ENCODE measurements at regions not wholly inside any gene's neighbourhood (a gene's known extent, or its start where the extent isn't known, plus 50 kb on each side); places are given as distances from the start of the nearest gene placed in this dataset.

DNA sequence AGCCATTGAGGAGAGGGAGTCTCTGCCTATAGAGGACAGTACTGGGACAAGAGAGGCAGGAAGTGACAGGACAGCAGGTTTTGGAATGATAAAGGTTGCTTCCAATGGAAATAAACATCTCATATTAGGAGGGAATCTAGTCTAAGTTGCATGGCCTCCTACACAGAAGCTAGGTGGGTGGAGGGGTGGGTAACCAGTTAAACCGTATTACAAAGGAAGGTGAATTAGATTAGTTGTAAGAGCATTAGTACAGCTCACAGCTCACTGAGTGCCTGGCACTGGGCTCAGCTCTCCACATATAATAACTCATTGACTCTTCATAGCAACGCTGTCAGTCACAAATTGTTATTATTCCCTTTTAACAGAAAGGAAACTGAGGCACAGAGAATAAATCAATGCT lies 468.1 kb downstream of the PTPRU start:
- H3K27me3 ChIP-seq (replicated peaks; ENCODE audit: control insufficient read depth, insufficient read depth, low read length): no peaks in the 10 kb centered on the region
- intact Hi-C loops (cut with micrococcal nuclease; ENCODE audit: unreplicated experiment): no loop called here
- Mint-ChIP-seq H3K27ac (ENCODE audit: unreplicated experiment) (no peak overlapping the region), H3K36me3 (ENCODE audit: insufficient read depth, unreplicated experiment) (no peaks in the 10 kb centered on the region), H3K9me3 (ENCODE audit: unreplicated experiment) (no peaks in the 10 kb centered on the region), H3K4me3 (ENCODE audit: unreplicated experiment) (no peak overlapping the region), H3K4me1 (ENCODE audit: low read depth, unreplicated experiment) (no peaks in the 10 kb centered on the region), H3K27me3 (ENCODE audit: insufficient read depth, unreplicated experiment) (peaks cover 10% of the 10 kb centered on the region)
- ChIA-PET CTCF (no interaction called here), POLR2A (no interaction called here)
- H3K4me3 ChIP-seq (ENCODE audit: low read depth, low read length): no peak overlapping the region
- no peaks in the 10 kb centered on the region for H3K9me3 ChIP-seq
- DNase-seq: no peak
- no peak for TF ChIP-seq CTCF (IDR thresholded peaks at IDR 0.05; ENCODE audit: insufficient read depth in 1 of 2, low read depth in 1 of 2, low read length in 1 of 2, severe bottlenecking in 1 of 2, unreplicated experiment in 1 of 2)
- BruUV-seq (replicated peaks): no TSS peak
- H3K4me1 ChIP-seq: no peaks in the 10 kb centered on the region
- no peaks in the 10 kb centered on the region for H3K36me3 ChIP-seq (ENCODE audit: control insufficient read depth, insufficient read depth, low read length)

- Mint-ChIP-seq H3K9me3 (ENCODE audit: unreplicated experiment) (no peaks in the 10 kb centered on the region), H3K27me3 (ENCODE audit: insufficient read depth, unreplicated experiment) (peaks cover 13% of the 10 kb centered on the region), H3K27ac (ENCODE audit: unreplicated experiment) (no peak overlapping the region), H3K4me3 (ENCODE audit: unreplicated experiment) (no peak overlapping the region), H3K4me1 (ENCODE audit: low read depth, unreplicated experiment) (no peaks in the 10 kb centered on the region), H3K36me3 (ENCODE audit: insufficient read depth, unreplicated experiment) (no peaks in the 10 kb centered on the region)
- no peaks in the 10 kb centered on the region for H3K36me3 ChIP-seq (ENCODE audit: control insufficient read depth, insufficient read depth, low read length)
- no peaks in the 10 kb centered on the region for H3K27me3 ChIP-seq (replicated peaks; ENCODE audit: control insufficient read depth, insufficient read depth, low read length)
- CTCF ChIA-PET: no interaction called here
- H3K4me1 ChIP-seq: no peaks in the 10 kb centered on the region
- BruUV-seq (replicated peaks): no TSS peak
- peak in 1 of 2 experiments; percentile 14 for DNase-seq
- peak; percentile 41 to 55 for TF ChIP-seq CTCF (IDR thresholded peaks at IDR 0.05; ENCODE audit: insufficient read depth in 1 of 2, low read depth in 1 of 2, low read length in 1 of 2, severe bottlenecking in 1 of 2, unreplicated experiment in 1 of 2)
- no peak overlapping the region for H3K4me3 ChIP-seq (ENCODE audit: low read depth, low read length)
- POLR2A ChIA-PET: no interaction called here
- intact Hi-C loops (cut with micrococcal nuclease; ENCODE audit: unreplicated experiment): no loop called here
- no peaks in the 10 kb centered on the region for H3K9me3 ChIP-seq
Measured at GRCh38 chr1:29703596-29704370, 467.5 kb downstream of the PTPRU start.

DNA sequence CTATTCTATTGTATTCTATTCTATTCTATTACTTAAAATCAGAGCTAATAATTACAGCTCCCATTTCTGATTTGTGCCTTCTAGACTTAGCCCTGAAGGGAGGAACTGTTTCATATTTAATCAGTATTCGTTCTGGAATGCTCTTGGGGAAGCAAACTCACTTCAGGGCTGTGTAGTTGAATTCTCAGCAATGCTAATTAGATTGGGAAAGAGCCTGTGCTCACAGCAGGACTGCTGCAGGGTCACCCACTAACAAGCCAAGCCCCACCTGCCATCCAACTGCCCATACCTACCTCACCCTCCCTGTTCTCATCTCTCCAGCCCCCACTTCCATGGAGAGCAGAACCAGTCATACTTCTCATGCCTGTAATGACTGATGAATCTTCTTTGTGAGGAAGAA lies 464.2 kb downstream of the PTPRU start:
- no TSS peak for BruUV-seq (replicated peaks)
- Mint-ChIP-seq H3K9me3 (ENCODE audit: unreplicated experiment) (no peaks in the 10 kb centered on the region), H3K27ac (ENCODE audit: unreplicated experiment) (no peak overlapping the region), H3K27me3 (ENCODE audit: insufficient read depth, unreplicated experiment) (peaks cover 22% of the 10 kb centered on the region), H3K36me3 (ENCODE audit: insufficient read depth, unreplicated experiment) (no peaks in the 10 kb centered on the region), H3K4me1 (ENCODE audit: low read depth, unreplicated experiment) (no peaks in the 10 kb centered on the region), H3K4me3 (ENCODE audit: unreplicated experiment) (no peak overlapping the region)
- POLR2A ChIA-PET: no interaction called here
- H3K4me3 ChIP-seq (ENCODE audit: low read depth, low read length): no peak overlapping the region
- DNase-seq: no peak
- TF ChIP-seq CTCF (IDR thresholded peaks at IDR 0.05; ENCODE audit: insufficient read depth in 1 of 2, low read depth in 1 of 2, low read length in 1 of 2, severe bottlenecking in 1 of 2, unreplicated experiment in 1 of 2): no peak
- intact Hi-C loops (cut with micrococcal nuclease; ENCODE audit: unreplicated experiment): no loop called here
- no peaks in the 10 kb centered on the region for H3K4me1 ChIP-seq
- H3K36me3 ChIP-seq (ENCODE audit: control insufficient read depth, insufficient read depth, low read length): no peaks in the 10 kb centered on the region
- H3K27me3 ChIP-seq (replicated peaks; ENCODE audit: control insufficient read depth, insufficient read depth, low read length): no peaks in the 10 kb centered on the region
- CTCF ChIA-PET: no interaction called here
- H3K9me3 ChIP-seq: no peaks in the 10 kb centered on the region
